ENCODE measurements at regions not wholly inside any gene's neighbourhood (a gene's known extent, or its start where the extent isn't known, plus 50 kb on each side); places are given as distances from the start of the nearest gene placed in this dataset.

- DNase-seq (ENCODE audit: low read depth) = no peak
Observed at GRCh38 chr2:200725596-200725995, 86.1 kb upstream of the BZW1 start.

GRCh38 chr2:200728630-200729029 lies 83.1 kb upstream of the BZW1 start:
- peak; percentile 70 for DNase-seq (ENCODE audit: low read depth)

- no peak for DNase-seq (ENCODE audit: low read depth)
Observed at GRCh38 chr2:200730302-200730701, 81.4 kb upstream of the BZW1 start.

DNA sequence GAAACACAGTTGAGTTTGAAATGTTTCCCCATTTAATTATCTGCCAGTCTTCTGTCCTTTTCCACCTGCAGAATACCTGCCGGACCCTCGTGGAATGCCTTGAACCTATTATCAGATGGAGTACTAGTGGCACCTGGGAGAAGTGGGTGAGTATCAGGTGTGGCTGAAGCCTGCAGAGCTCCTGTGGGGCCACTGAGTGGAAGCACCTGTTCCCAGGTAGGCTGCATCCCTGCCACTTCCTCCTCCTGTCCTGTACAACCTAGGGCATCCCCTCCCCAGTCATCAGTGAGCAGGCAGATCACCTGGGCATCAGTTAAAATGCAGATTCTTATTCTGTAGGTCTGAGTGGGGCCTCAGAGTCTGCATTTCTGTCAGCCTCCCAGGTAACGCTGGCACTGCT lies 80.8 kb upstream of the BZW1 start:
- no peak for DNase-seq (ENCODE audit: low read depth)

- no peak for DNase-seq (ENCODE audit: low read depth)
Observed at GRCh38 chr2:200732866-200733265, 78.8 kb upstream of the BZW1 start.

GRCh38 chr2:200733713-200734198 lies 78.0 kb upstream of the BZW1 start:
- DNase-seq (ENCODE audit: low read depth) = no peak

DNA sequence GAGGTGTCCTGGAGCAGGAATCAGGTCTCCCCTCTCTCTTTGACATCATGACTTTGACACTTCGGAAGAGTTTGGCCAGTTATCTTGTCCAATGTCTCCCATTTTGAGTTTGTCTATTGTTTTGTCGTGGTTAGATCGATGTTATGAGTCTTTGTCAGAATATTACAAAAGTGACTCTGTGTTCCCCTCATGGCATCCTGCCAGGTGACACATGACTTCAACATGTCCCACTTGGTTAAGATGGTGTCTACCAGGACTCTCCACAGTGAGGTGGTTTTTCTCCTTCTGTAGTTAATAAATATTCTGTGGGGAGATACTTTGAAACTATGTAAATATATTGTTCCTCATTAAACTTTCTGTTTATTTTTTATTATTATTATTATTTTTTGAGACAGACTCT lies 76.6 kb upstream of the BZW1 start:
- no peak for DNase-seq (ENCODE audit: low read depth)

DNA sequence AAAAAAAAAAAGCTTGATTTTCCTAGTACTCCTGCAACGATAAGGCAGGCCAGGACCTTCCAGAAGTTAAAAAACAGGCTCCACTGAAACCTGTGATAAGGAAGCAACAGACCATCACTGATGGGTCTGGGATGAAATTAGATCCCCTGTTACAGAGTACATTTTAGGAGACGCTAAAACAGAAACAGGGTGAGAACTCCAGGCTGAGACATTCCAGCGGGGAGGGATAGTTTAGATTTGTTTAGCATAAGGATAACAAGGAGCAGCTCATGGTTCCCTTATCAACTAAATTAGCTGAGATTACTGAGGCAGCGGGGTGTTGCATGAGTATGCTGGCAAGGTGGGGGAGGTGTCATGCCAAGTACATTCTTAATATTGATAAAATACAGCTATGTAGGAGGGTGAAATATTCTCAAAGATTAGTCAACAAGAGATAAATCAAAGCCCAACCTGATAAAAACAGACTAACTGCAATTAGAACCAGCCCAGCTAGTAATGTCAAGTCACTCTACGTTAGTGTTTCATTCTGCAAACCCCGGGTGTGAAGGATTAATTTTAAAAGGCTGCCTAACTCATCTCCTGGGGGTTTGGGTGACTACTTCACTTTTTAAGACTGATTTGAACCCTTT lies 75.0 kb upstream of the BZW1 start:
- DNase-seq (ENCODE audit: low read depth) = no peak

DNA sequence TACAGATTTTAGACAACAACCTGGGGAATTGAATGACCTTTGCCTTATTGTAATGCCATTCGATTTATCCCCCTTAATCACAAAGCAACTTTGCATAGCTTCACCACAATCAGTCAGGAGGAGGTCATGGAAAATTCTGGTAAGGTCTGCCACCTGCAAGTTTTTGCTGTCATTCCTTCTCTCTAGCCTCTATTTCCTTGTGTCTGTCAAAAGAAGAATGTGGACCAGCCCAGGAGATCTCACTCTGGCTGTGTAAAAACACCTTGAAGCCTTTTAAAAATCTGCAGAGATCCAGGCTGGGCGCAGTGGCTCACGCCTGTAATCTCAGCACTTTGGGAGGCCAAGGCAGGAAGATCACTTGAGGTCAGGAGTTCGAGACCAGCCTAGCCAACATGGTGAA lies 74.1 kb upstream of the BZW1 start:
- DNase-seq (ENCODE audit: low read depth) = no peak

DNA sequence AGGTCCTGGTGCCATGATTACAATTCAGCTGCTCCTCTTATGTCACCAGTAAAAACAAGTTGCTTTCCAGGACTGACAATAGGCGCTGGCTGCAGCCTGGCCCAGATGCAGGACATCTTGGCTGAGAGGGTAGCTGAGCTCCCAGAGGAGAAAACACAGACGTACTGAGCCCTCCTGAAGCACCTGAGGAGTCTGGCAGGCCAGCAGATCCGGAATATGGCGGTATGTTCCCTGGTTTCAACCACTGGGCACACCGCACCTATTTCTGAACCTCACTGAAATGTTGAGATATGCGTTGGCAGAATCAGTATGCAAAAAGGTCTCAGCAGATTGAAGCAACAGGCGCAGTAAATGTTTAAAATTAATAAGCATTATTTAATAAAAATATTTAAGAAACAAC lies 73.1 kb upstream of the BZW1 start:
- DNase-seq (ENCODE audit: low read depth) = no peak

DNA sequence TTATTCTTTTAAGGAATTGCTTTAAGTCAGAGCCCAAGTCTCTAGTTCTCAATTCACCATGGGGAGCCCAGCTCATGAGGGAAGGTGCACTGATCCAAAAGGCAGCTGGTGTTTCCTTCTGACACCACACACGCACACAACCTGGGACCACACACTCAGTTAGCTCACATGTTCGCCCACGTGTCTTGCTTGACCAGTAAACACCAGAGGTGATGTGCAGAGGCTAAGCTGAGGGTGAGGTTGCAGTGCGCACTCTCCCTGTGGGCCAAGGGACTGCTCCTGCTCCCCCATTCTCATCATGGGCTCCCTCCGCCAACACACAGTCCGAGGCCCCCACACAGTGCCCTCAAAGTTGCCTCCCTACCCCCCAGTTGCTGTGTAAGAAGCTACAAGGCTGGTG lies 70.8 kb upstream of the BZW1 start:
- no peak for DNase-seq (ENCODE audit: low read depth)

- no peak for DNase-seq (ENCODE audit: low read depth)
Observed at GRCh38 chr2:200741468-200742202, 70.1 kb upstream of the BZW1 start.

GRCh38 chr2:200742426-200742825 lies 69.3 kb upstream of the BZW1 start:
- peak; percentile 57 for DNase-seq (ENCODE audit: low read depth)

DNA sequence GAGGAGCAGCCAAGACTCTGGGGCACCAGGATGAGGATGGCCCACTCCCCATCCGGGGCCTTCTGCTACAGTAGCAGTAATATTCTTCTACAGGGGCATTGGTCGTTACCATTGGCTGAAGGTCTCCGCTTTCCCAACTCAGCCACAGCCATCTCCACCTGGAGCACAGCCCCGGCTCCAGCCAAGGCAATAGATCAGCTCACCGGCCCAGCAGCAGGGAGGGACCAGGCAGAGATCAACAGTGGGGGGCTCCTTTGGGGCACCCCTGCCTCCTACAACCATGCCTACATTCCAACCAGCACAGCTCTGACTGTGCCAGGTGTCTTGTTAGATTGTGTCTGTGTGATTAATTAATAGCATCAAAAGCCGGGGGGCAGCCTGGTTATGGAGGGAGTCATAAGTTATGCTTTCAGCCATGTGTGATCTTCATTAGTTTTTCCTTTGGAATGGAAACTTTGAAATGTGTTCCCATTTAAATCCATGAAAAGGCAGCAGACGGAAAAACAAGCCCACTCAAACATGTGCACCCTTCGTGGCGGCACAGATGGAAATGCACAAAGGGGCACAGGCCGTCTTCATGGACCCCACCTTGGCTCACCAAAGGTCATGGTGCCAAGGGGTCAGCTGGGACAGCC lies 68.6 kb upstream of the BZW1 start:
- DNase-seq (ENCODE audit: low read depth) = no peak

DNA sequence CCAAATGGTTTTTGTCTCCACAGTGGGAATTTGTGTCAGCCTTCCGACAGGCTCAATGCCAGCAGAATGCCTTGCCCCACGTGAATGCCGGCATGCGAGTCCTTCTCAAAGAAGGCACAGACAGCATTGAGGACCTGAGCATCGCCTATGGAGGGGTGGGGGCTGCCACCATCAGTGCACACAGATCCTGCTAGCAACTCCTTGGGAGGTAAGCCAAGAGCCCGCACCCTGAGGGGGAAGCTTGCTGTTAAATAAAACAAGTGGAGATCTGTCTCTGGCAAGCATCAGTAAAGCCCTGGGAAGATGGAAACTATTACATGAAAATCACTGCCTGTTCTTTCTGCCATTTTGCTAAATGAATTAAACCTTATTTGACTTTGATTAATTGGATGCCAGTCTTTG lies 67.5 kb upstream of the BZW1 start:
- no peak for DNase-seq (ENCODE audit: low read depth)

GRCh38 chr2:200746301-200746700 lies 65.4 kb upstream of the BZW1 start:
- no peak for DNase-seq (ENCODE audit: low read depth)

DNA sequence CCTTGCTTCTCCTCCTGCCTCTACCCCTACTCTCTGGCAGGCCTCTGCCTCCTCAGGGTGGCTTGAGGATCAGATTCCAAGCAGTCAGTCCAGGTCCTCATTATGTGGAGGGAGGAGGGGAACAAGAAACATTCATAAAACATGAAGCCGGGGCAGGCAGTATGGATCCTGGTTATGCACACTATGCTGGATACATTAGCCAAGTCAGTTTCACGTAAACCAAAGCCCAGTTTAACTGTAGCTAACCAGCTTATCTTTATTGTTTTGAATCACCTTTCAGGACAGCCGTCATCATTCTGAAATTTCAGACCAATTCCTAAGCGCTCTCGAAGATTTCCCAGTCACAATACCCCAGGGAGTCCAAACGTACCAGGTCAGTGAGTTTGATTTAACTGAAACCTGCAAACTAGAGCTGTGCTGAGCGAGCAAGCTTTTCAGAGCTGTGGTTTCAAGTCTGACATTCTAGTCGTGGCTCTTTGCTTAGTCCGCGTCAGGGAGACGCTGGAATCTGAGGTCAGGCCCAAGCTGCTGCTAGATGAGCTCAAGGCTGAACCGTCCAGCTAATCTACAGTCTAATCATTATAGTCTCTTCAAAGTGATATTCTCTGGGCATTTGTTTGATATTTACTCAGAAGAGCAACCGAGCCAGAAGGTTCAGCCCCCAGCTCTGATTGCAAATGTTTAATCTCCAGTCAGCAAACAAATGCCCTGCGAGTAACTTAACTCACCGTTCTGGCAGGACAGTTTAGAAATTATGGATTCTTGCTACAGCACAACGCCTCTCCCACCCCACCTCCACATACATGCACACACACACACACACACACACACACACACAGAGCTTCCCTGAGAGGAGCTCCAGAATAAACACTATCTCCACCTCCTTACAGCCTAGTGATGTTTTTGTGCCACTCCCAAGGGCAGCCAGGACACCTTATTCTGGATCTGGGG lies 63.8 kb upstream of the BZW1 start:
- DNase-seq (ENCODE audit: low read depth) = peak; percentile 99

- DNase-seq (ENCODE audit: low read depth) = no peak
Observed at GRCh38 chr2:200748779-200749178, 62.9 kb upstream of the BZW1 start.

DNA sequence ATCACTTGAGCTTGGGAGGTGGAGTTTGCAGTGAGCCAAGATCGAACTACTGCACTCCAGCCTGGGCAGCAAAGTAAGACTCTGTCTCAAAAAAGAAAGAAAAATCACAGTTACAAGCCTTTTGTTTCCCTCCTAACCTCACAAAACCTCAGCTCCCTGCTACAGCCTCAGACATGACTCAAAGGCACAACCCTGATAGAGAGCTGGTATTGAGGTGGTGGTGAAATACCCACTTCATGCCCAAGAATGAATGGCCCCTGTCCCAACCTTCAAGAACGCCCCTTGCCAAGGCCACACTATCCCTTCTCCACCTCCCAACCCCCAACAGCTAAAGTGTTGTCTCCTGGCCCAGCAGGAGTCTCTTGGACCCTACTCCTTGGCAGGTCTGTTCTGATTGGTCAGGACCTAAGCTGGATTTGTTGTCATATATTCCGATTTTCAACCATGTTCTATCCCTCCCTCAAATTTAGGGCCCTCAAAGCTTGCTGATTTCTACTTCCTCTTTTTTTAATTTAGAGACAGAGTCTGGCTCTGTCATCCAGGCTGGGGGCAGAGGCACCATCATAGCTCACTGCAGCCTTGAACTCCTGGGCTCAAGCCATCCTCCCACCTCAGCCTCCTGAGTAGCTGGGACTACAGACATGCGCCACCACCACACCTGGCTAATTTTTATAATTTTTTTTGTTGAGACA lies 61.9 kb upstream of the BZW1 start:
- DNase-seq (ENCODE audit: low read depth) = no peak

GRCh38 chr2:200750323-200750910 lies 61.3 kb upstream of the BZW1 start:
- DNase-seq (ENCODE audit: low read depth) = no peak

- no peak for DNase-seq (ENCODE audit: low read depth)
Observed at GRCh38 chr2:200751786-200752185, 59.9 kb upstream of the BZW1 start.
